Neural cell (in vitro differentiated cells): ENCODE measurements at regions not wholly inside any gene's neighbourhood (a gene's known extent, or its start where the extent isn't known, plus 50 kb on each side); places are given as distances from the start of the nearest gene placed in this dataset.

Experiments used
- EP300 ChIP-seq: fragments of 450-650 bp; conservative IDR thresholded peaks from 2 replicates; pipeline ENCODE4 v1.6.1; 2014; ENCODE audit warnings: antibody characterized with exemption, mild to moderate bottlenecking, moderate library complexity; ENCODE audit not compliant: poor library complexity, severe bottlenecking
- EZH2 ChIP-seq: fragments of 200-600, 300-800 bp; shearing (Covaris generic), sonication (generic); IDR thresholded peaks from 2 replicates; pipeline ENCODE4 v1.6.1; 2014; ENCODE audit warnings: antibody characterized with exemption, low read length, borderline replicate concordance, mild to moderate bottlenecking; ENCODE audit not compliant: insufficient read depth, poor library complexity, severe bottlenecking
- MXI1 ChIP-seq: fragments of 450-650 bp; conservative IDR thresholded peaks from 2 replicates; pipeline ENCODE4 v1.6.1; 2014; ENCODE audit warnings: antibody characterized with exemption, mild to moderate bottlenecking; ENCODE audit not compliant: poor library complexity, severe bottlenecking
- POLR2AphosphoS5 ChIP-seq: IDR thresholded peaks from 2 replicates; pipeline ENCODE4 v1.6.1; 2012
- RAD21 ChIP-seq: fragments of 450-650 bp; conservative IDR thresholded peaks from 2 replicates; pipeline ENCODE4 v1.6.1; 2014; ENCODE audit warnings: antibody characterized with exemption, mild to moderate bottlenecking, moderate library complexity
- TAF1 ChIP-seq: IDR thresholded peaks from 2 replicates; pipeline ENCODE4 v1.6.1; 2012; ENCODE audit warnings: low read depth
- TF ChIP-seq, protein P1 (sequence below): fragments of 450-650 bp; IDR thresholded peaks from 2 replicates; pipeline ENCODE4 v1.5.1; 2014; ENCODE audit warnings: antibody characterized with exemption, mild to moderate bottlenecking, moderate library complexity; ENCODE audit not compliant: poor library complexity, severe bottlenecking
- TF ChIP-seq, protein P2 (sequence below): IDR thresholded peaks from 2 replicates; pipeline ENCODE4 v1.6.1; 2012; ENCODE audit warnings: borderline replicate concordance

DNA sequence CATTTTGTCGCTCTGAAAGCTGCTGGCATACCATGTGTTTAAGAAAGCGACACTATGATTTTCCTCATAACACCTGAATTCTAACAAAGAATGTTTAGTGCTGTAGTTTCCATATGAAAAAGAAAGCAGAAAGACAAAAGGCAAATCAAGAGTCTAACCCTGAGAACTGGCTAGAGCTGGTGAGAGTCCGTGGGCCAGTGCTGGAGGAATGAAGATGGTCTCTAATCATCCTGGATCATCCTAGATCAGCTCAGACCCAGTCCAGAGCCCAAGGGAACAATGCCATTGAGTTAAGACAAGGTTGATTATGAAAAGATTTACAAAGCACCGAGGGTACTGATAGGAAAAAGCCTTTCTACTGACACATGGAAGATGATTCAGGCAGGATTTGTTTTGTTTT lies 73.0 kb upstream of the MYLIP start:
- no peak for TF ChIP-seq EP300
- TF ChIP-seq, protein P1, sequence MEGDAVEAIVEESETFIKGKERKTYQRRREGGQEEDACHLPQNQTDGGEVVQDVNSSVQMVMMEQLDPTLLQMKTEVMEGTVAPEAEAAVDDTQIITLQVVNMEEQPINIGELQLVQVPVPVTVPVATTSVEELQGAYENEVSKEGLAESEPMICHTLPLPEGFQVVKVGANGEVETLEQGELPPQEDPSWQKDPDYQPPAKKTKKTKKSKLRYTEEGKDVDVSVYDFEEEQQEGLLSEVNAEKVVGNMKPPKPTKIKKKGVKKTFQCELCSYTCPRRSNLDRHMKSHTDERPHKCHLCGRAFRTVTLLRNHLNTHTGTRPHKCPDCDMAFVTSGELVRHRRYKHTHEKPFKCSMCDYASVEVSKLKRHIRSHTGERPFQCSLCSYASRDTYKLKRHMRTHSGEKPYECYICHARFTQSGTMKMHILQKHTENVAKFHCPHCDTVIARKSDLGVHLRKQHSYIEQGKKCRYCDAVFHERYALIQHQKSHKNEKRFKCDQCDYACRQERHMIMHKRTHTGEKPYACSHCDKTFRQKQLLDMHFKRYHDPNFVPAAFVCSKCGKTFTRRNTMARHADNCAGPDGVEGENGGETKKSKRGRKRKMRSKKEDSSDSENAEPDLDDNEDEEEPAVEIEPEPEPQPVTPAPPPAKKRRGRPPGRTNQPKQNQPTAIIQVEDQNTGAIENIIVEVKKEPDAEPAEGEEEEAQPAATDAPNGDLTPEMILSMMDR: no peak
- no peak for TF ChIP-seq POLR2AphosphoS5
- TF ChIP-seq, protein P2, sequence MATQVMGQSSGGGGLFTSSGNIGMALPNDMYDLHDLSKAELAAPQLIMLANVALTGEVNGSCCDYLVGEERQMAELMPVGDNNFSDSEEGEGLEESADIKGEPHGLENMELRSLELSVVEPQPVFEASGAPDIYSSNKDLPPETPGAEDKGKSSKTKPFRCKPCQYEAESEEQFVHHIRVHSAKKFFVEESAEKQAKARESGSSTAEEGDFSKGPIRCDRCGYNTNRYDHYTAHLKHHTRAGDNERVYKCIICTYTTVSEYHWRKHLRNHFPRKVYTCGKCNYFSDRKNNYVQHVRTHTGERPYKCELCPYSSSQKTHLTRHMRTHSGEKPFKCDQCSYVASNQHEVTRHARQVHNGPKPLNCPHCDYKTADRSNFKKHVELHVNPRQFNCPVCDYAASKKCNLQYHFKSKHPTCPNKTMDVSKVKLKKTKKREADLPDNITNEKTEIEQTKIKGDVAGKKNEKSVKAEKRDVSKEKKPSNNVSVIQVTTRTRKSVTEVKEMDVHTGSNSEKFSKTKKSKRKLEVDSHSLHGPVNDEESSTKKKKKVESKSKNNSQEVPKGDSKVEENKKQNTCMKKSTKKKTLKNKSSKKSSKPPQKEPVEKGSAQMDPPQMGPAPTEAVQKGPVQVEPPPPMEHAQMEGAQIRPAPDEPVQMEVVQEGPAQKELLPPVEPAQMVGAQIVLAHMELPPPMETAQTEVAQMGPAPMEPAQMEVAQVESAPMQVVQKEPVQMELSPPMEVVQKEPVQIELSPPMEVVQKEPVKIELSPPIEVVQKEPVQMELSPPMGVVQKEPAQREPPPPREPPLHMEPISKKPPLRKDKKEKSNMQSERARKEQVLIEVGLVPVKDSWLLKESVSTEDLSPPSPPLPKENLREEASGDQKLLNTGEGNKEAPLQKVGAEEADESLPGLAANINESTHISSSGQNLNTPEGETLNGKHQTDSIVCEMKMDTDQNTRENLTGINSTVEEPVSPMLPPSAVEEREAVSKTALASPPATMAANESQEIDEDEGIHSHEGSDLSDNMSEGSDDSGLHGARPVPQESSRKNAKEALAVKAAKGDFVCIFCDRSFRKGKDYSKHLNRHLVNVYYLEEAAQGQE: no peak
- no peak for TF ChIP-seq EZH2
- TF ChIP-seq RAD21: no peak
- TF ChIP-seq TAF1: no peak
- no peak for TF ChIP-seq MXI1
